ENCODE measurements at regions not wholly inside any gene's neighbourhood (a gene's known extent, or its start where the extent isn't known, plus 50 kb on each side); places are given as distances from the start of the nearest gene placed in this dataset.

DNA sequence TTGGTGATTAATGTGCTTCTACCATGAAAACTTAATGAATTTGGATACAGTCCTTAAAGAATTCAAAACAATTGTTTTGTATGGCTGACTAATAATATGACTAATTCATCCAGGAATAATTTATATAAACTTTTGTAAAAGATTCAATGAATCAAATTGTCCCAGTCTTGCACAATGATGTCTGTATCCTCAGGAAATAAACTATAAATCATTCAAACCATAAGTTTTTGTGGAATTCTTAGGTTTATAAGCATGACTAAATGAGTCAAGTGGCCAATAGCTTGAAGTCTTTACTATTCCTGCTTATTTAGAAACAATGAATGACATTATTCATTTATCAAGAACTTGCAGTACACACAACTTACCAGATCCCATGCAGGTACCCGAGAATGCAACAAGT lies 935.0 kb upstream of the INTU start:
- DNase-seq (ENCODE audit: low read depth), result peak; percentile 26
- no peak overlapping the region for H3K4me3 ChIP-seq (ENCODE audit: low read depth, low read length)

DNA sequence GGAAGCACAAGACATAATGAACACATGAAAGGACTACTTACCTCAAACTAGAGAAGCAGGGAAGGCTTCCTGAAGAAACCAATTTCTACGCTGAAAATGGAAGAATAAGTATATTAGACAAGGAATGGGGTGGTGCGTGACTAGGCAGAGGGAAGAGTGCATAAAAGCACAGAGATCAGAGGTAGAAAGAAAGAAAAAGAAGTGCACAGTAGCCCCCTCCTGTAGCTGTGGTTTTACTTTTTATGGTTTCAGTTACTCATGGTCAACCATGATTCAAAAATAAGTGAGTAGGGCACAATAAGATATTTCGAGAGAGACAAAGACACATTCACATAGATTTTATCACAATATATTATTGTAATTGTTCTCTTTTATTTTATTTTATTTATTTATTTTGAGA lies 934.5 kb upstream of the INTU start:
- no peak for DNase-seq (ENCODE audit: low read depth)
- H3K4me3 ChIP-seq (ENCODE audit: low read depth, low read length), result no peak overlapping the region

DNA sequence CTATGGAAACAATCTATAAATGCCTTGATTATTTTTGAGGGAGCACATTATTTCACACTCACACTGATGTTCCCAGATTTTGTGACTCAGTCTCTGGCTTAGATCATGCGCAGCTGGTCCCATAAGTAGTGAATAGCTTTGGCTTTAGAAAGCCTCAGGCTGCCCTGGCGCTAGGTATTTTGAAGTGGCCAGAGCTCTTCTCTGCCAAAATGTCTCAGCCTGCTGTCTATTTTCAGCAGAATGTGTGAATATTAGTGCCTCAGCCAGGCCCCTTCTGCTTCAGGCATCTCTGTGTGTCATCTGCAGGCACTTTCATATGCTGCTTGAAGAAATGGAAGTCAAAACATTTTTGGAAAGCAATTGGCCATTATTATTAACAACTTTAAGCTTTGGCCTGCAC lies 931.0 kb upstream of the INTU start:
- no peak overlapping the region for H3K4me3 ChIP-seq (ENCODE audit: low read depth, low read length)
- peak; percentile 71 for DNase-seq (ENCODE audit: low read depth)

DNA sequence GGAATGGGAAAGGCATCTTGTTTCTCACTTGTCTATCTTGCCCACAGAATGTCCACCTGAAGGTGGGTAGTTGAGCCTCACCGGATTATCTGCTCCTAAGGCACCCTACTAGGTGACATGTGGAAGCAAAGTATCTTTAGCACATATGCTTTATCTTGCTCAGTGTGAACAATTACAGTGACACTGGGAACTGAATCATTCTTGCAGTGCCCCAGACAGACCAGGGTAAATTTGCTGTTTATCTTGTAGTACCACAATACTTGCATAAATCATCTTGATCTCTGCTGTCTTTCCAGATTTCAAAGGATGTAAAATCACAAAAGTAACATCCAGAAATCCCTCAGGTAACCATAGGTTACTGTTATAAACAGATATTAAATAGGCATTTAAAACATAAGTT lies 930.0 kb upstream of the INTU start:
- no peak overlapping the region for H3K4me3 ChIP-seq (ENCODE audit: low read depth, low read length)
- no peak for DNase-seq (ENCODE audit: low read depth)

DNA sequence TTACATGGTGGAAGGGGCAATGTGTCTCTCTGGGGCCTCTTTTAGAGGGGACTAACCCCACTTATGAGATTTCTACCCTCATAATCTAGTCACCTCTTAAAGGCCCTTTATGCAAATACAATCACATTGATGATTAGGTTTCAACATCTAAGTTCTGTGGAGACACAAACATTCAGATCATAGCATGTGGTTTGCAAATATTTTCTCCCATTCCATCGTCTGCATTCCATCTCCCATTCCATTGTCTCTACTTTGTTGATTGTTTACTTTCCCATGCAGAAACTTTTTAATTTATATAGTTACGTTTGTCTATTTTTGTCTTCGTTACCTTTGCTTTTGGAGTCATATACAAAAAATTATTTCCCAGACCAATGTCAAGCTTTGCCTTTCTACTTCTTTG lies 927.5 kb upstream of the INTU start:
- no peak overlapping the region for H3K4me3 ChIP-seq (ENCODE audit: low read depth, low read length)
- DNase-seq (ENCODE audit: low read depth), result peak; percentile 15

DNA sequence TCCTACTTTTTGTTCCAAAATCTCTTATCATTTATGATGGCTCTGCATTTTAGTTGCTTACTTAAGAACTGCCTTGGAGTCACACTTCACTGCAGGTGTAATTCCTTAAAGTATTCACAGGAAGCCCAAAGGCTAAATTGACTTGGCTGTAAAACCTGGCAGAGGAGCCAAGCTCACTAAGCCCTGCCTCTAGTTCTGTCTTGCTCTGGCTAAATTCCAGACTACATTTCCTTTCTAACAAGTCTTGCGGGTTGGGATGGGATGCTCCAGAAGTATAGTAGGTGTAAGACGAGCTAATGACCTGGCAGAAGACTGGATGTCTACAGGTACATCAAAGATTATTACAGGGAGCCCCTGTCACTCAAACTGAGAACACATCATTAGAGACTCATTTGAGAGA lies 924.0 kb upstream of the INTU start:
- no peak overlapping the region for H3K4me3 ChIP-seq (ENCODE audit: low read depth, low read length)
- no peak for DNase-seq (ENCODE audit: low read depth)

DNA sequence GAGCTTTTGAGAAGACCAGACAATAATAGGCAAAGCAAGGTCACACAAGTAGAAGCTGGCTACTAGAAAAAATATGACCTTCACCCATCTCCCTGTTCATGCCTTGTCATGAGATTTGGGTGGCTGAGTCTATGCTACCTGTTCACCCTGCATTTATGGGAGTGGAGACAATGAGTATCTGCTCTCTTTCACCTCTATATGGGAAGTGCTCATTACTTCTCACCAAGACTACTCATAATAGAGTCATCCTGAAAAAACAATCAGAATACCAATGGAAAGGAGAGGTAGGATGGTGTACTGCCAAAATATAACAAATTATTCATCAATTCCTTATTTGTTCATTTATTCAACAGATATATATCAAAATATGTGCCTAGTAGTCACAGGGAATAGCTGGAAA lies 921.8 kb upstream of the INTU start:
- no peak overlapping the region for H3K4me3 ChIP-seq (ENCODE audit: low read depth, low read length)
- DNase-seq (ENCODE audit: low read depth), result no peak

DNA sequence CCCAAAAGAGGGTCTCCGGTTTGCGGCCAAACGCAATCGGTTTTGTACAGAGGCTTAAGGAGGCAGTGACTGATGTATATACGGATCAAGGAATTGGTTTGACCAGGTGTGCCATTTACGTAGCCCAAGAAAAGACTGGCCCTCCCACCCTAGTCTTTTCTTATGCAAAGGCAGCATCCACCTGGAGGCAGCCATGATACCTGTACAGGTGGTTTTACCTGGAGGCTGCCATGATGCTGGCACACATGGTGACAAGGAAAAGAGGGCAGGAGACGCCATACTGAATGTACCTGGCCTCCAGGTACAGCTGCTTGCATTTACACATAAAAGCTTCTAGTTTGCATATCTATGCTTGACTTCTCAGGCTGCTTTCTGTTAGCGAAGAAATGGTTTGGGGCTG lies 917.7 kb upstream of the INTU start:
- no peak overlapping the region for H3K4me3 ChIP-seq (ENCODE audit: low read depth, low read length)
- no peak for DNase-seq (ENCODE audit: low read depth)

DNA sequence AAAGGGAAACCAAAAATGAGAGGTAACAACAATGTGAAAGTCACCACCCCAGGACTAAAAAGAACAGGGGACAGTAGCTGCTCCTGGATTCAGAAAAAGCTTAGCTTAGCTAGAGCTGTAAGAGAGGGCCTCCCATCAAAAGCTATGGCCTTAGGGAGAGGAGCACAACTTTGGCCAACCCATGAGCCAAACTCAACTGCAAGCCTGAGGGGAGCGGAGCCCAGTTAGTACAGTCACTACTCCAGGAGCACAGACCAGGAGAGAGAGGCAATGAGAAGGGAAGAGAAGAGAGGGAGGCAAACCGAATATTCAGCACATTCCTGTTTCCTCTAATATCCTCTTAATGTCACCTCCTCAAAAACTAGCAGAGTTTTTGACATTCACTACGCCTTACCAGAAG lies 917.1 kb upstream of the INTU start:
- no peak for DNase-seq (ENCODE audit: low read depth)
- H3K4me3 ChIP-seq (ENCODE audit: low read depth, low read length), result no peak overlapping the region

DNA sequence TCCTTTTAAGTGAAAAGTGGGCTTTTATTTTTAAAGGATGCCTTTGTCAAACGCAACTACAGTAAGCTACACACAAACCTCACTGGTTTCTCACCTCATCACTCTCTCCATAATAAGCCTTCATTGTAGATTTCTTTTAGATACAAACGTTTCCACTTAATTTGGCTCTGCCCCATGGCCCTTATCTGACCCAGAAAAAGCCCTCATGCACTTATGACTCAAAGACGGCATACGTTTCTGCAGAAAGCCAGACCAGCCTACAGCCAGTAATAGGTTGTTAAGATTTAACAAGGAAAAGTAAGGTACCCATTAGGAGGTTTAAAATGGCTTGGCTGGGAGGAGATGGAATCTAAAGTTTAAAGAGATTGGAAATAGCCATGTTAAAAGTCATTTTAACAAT lies 914.6 kb upstream of the INTU start:
- no peak for DNase-seq (ENCODE audit: low read depth)

DNA sequence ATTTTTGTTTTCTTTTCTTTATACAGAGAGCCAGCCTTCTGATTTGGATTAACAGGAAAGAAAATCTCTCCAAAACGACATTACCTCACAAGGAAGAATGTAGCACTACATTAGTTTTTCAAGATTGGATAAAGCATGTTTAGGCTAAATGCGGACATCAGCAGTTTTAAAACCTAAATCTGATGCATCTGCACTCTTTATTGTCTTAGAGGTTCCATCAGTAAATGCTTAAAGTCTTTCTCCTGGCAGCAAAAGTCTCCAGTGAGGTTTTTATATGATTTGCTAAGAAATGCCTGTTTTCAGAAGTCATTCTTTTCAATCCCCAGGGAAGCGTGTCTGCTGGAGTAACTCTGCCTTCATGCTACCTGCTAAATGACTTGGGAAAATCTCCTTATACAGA lies 912.9 kb upstream of the INTU start:
- no peak overlapping the region for H3K4me3 ChIP-seq (ENCODE audit: low read depth, low read length)
- DNase-seq (ENCODE audit: low read depth), result no peak

More for the DNA sequence above, 914.6 kb upstream of the INTU start:
- H3K4me3 ChIP-seq (ENCODE audit: low read depth, low read length), result no peak overlapping the region

DNA sequence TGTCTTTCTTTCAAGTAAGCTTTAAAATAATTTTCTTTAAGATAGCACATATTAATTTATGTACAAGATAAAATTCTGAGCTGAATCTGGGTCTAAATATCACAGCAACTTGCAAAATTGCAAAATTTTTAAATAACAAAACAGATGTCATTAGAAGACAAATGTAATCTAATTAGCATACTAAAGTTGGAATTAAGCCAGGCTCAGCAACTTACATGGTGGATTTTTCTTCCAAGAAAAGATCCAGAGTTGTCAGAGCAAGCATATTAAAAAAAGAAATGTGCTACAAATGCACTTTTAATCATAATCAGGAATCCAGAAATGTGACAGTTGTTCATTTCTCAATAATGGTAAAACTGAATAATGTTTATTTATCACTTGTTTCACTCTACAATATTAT lies 906.9 kb upstream of the INTU start:
- no peak overlapping the region for H3K4me3 ChIP-seq (ENCODE audit: low read depth, low read length)
- no peak for DNase-seq (ENCODE audit: low read depth)

DNA sequence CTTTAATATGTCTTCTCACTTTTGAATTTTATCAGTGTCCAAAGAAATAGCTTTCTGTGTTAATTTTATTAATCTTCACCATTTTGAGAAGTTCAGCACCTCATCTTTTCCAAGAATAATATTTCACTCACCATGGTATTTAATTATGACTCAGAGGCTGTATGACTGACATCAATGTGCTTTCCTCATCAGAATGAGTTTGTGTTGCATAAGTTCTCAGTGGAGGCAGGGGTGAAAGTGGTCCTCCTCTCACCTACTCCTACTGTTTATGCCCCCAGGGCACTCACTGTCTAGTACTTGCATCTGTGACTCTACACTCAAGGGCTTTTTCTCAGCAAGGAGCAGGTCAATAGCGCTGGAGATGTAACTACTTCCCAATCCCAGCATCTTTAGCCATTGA lies 905.3 kb upstream of the INTU start:
- peak; percentile 20 for DNase-seq (ENCODE audit: low read depth)
- no peak overlapping the region for H3K4me3 ChIP-seq (ENCODE audit: low read depth, low read length)

DNA sequence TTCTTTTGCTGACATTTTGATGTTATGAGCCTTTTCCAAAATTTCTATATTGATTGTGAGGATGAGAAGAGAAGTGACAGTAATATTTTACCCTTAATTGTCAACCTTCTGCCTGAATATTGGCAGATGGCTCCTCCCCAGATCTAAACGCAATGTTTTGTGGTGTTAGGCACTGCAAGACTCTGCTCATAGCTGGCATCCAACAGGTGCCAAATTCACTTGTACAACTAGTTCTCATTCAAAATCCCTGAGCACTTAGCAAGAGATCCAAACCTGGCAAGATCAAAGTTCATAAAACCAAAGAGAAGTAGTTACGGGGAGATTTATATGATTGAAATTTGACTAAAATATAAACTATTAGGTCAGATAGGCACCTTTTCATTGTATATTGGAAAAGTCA lies 901.7 kb upstream of the INTU start:
- no peak overlapping the region for H3K4me3 ChIP-seq (ENCODE audit: low read depth, low read length)
- no peak for DNase-seq (ENCODE audit: low read depth)

DNA sequence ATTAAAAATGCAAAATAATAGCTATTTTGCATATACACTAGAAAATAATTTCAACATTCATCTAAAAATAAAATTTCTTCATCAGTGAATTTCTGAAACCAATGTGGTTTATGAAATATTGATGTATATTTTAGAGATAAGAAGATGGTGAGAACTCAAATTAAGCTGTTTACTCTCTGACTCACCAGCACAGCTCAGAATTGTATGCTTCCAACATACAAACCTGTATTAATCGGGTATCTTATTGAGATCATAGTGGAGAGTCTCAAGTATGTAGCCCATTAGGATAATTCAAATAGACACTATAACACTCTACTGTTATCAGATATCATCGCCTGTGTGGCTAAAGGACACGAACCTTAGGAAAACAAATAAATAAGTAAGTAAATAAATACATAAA lies 899.5 kb upstream of the INTU start:
- H3K4me3 ChIP-seq (ENCODE audit: low read depth, low read length), result no peak overlapping the region
- DNase-seq (ENCODE audit: low read depth), result no peak

DNA sequence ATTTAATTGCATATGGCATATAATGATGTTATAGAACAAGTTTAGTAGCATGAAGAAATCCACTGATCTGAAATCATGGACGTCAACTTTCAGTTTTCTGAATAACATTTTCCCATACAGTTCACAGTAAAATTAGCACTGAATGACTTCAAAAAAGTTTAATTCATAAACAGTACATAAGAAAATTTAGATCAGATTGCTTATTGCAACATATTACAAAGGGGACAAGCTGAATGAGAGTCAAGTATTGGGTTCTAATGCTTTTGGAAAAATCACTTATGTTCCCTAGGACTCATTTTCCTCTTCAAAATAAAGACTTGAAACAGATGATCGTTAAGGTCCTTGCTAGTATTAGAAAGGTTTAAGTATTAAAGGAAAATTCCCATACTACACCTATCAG lies 898.3 kb upstream of the INTU start:
- DNase-seq (ENCODE audit: low read depth), result no peak
- H3K4me3 ChIP-seq (ENCODE audit: low read depth, low read length), result no peak overlapping the region

DNA sequence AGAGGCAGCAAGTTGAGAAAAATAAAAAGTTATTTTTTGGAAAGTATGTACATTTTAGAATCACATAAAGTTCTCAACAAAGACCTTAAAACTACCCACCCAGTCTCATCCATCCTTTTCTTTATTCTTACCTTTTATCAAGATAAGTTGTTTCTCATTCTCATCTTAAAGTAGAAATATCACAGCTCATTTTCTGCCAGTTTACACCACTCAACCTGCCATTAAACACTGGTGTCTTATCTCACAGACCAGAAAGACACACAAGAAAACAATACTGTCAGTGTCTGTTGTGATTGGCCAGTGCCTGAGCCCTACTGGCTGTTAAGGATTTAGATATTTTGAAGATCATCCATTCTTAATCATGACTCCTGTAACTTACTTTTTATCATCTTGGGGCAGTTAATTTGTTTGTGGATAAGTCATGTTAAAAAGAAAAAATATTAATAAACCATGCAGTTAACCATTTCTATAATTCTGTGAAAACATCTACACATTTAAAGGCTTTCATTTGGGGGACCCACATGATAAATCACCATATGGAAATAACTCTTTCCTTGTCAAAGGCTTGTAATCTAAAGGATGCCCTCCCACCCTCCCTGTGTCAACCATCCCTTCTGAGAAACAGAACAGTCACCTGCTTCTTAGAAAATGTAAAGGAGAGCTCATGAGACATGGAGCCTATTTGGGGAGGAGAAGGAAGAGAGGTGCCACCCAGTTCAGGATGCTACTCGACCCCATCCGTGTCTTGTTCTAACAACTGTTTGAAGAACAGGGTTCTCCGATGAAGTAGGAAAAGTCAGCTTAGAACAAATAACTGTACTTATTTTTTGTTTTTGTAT lies 897.2 kb upstream of the INTU start:
- no peak for DNase-seq (ENCODE audit: low read depth)
- H3K4me3 ChIP-seq (ENCODE audit: low read depth, low read length), result no peak overlapping the region

DNA sequence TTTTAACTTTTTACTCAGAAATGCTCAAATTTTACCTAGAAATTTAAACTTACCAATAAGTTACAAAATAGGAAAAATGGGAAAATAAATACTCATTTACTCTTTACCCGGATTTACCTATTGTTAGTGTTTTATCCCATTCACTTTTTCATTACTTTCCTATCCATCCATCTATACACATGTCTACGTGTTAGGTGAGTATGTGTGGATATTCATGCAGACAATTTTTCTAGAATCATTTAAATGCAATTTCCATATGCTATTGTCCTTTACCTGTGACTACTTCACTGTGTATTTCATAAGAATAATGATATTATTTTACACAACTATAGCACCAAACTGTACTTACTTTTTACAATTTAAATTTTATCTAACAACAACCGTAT lies 896.6 kb upstream of the INTU start:
- H3K4me3 ChIP-seq (ENCODE audit: low read depth, low read length), result no peak overlapping the region
- no peak for DNase-seq (ENCODE audit: low read depth)

DNA sequence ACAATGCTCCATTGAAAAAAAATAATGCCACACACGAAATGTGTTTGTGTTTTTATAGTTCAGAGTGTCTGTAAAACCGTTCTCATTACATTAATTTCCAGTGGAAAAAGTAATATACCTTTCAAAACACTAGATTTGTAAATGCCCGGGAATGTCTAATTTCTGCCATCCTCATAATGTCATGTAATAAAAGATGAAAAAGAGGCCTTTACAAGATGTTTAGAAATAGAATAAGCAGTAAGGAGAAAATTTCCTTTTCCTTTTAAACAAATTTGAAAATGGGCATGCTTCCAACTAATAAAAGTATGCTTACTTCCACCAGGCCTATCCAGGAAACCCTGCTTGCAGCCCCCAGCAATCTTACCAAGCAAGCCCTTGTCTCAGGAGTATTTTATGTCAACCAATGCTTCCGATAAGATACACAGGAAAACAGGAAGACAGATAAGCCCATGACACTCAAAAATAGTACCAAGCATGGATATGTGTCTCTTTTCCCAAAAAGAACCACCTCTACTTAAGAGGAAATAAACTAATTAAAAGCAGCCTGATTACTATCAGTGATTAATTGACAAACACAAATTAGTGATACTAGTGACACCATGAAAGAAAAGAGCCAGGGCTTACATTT lies 894.7 kb upstream of the INTU start:
- DNase-seq (ENCODE audit: low read depth), result no peak

DNA sequence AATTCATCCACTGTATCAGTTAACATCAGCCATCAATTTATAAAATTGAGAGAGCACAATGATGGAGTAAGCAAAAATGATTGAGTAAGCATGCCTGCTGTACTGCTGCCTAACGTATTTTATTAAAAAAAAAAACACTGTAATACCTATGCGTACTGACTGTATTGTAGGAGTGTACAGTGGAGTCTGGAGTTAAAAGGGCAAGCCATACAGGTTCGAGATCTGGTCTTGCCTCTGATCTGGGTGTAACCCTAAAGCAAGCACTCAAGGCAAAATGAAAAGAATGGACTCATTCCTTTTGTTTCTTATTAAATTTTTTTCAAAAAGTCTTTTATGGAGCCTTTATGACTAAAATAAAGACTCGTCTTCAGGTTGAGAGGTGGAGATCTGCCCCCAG lies 894.2 kb upstream of the INTU start:
- no peak for DNase-seq (ENCODE audit: low read depth)
- H3K4me3 ChIP-seq (ENCODE audit: low read depth, low read length), result no peak overlapping the region

More for the DNA sequence above, 894.7 kb upstream of the INTU start:
- no peak overlapping the region for H3K4me3 ChIP-seq (ENCODE audit: low read depth, low read length)

DNA sequence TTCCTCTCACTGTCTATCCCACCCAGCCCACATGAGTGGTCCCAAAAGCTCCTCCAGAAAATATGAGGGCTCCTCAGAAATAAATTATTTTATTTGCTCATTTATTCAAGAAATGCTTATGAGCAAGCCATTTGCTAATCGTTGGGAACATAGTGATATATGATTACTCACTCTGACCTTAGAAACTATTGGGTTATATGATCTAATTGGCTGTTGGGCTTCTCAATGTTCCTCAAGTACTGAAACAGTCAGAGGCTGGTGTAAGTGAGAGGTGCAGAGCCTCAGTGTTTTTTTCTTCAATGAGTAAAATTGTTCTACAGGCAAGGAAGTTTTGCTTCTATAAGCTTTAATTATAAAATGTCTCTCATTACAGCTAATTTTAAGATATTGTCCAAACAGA lies 893.8 kb upstream of the INTU start:
- H3K4me3 ChIP-seq (ENCODE audit: low read depth, low read length), result no peak overlapping the region
- no peak for DNase-seq (ENCODE audit: low read depth)
